Activated CD4-positive, alpha-beta T cell treated with anti-CD3 and anti-CD28 coated beads for 36 hours (primary cell): ENCODE measurements at regions not wholly inside any gene's neighbourhood (a gene's known extent, or its start where the extent isn't known, plus 50 kb on each side); places are given as distances from the start of the nearest gene placed in this dataset.

ENCODE experiments used
- ATAC-seq: fragments of 200-7000 bp; cut with Tn5 transposase; one replicate; pipeline ENCODE4 v1.10.0; 2021; ENCODE audit warnings: mild to moderate bottlenecking, moderate library complexity
- CTCF ChIA-PET: fragments of 350-600 bp; sonication (Branson Sonifier 250); formaldehyde crosslinking; loops from one replicate; lab custom pipeline; 2021; ENCODE audit warnings: antibody characterized with exemption; lab: Charles Lee
- POLR2A ChIA-PET: fragments of 350-600 bp; sonication (Branson Sonifier 250); formaldehyde crosslinking; loops from one replicate; lab custom pipeline; 2021; ENCODE audit warnings: antibody characterized with exemption, inconsistent platforms; lab: Charles Lee
- DNase-seq: peaks from one replicate; pipeline ENCODE4 v3.0.0-alpha.2; 2020
- H3K27ac Mint-ChIP-seq: one replicate; pipeline ENCODE4 v1.8.0; 2021; ENCODE audit warnings: mixed read lengths
- H3K27me3 Mint-ChIP-seq: one replicate; pipeline ENCODE4 v1.8.0; 2021; ENCODE audit warnings: mixed read lengths
- H3K36me3 Mint-ChIP-seq: one replicate; pipeline ENCODE4 v1.8.0; 2021; ENCODE audit warnings: low read depth, mixed read lengths
- H3K4me1 Mint-ChIP-seq: one replicate; pipeline ENCODE4 v1.8.0; 2021; ENCODE audit warnings: mixed read lengths
- H3K4me3 Mint-ChIP-seq: one replicate; pipeline ENCODE4 v1.8.0; 2021; ENCODE audit warnings: mild to moderate bottlenecking, moderate library complexity, mixed read lengths
- H3K9me3 Mint-ChIP-seq: one replicate; pipeline ENCODE4 v1.8.0; 2021; ENCODE audit warnings: low read depth, mixed read lengths
- intact Hi-C, 2 experiments: fragments of 100-400 bp; cut with DNase I in 1 of 2; cut with micrococcal nuclease in 1 of 2; formaldehyde crosslinking; loops; one replicate each; pipeline versions ENCODE4 v1.14.2 to v1.15.1; 2022 to 2024; cut with DNase I, micrococcal nuclease

DNA sequence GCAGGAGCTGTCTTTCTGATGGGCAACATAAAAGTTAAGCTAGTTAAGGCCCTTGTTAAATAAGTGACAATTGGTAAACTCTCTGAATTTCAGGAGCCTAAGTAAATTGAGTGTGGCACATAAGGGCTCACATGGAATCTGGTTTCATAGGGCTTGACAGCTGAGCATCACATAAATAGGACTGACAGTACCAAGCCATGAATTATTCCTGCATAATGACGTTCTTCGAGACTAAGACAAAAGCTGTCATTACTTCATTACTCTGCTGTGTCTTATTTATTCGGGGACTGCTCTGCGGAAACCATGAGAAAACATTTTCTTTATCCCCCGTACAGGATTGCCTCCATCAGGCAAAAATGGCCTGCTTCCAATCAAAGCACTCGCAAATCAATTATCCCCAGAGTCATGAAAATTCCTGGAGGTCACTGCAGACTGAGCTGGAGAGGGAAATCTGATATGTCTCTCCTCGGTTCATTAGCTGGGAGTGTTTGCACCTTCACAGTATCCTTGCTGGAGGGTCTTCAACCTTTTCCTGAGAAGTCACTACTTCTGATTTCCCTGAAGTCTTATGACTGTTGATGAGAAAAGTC, 311.4 kb downstream of the CDH26 start:
- Mint-ChIP-seq H3K4me1 (peaks cover 33% of the 10 kb centered on the region), H3K36me3 (no peaks in the 10 kb centered on the region), H3K27ac (no peak overlapping the region), H3K9me3 (no peaks in the 10 kb centered on the region), H3K27me3 (peaks cover 4% of the 10 kb centered on the region), H3K4me3 (no peak overlapping the region)
- ChIA-PET CTCF (interaction anchor here (0.6 kb wide), 1 partner anchor 60 kb away, joined by 4 read pairs; no protein-coding TSS in a partner anchor), POLR2A (no interaction called here)
- intact Hi-C loops: no loop called here
- no peak for ATAC-seq
- DNase-seq: no peak

DNA sequence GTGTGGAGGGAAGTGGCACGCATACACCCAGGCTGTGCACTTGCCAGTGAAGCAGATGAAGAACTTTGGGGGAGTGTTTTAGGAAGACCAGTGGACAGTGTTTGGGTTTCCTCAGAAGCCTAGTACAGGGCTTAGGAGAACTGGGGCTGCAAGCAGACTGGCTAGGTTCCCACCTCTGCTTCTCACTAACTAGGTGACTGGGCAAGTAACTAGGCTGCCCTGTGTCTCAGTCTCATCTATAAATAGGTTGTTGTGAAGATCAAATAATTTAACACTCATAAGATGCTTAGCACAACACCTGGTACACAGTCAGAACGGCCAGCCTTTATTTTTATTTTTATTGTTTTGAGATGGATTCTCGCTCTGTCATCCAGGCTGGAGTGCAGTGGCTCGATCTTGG, 312.1 kb downstream of the CDH26 start:
- H3K4me1 Mint-ChIP-seq: peaks cover 29% of the 10 kb centered on the region
- H3K9me3 Mint-ChIP-seq: no peaks in the 10 kb centered on the region
- no peak overlapping the region for H3K27ac Mint-ChIP-seq
- ChIA-PET POLR2A (no interaction called here), CTCF (interaction anchor here (0.6 kb wide), 1 partner anchor 59 kb away, joined by 4 read pairs; no protein-coding TSS in a partner anchor)
- no peak overlapping the region for H3K4me3 Mint-ChIP-seq
- no peaks in the 10 kb centered on the region for H3K36me3 Mint-ChIP-seq
- DNase-seq: no peak
- intact Hi-C loops: no loop called here
- ATAC-seq: no peak
- H3K27me3 Mint-ChIP-seq: peaks cover 4% of the 10 kb centered on the region

DNA sequence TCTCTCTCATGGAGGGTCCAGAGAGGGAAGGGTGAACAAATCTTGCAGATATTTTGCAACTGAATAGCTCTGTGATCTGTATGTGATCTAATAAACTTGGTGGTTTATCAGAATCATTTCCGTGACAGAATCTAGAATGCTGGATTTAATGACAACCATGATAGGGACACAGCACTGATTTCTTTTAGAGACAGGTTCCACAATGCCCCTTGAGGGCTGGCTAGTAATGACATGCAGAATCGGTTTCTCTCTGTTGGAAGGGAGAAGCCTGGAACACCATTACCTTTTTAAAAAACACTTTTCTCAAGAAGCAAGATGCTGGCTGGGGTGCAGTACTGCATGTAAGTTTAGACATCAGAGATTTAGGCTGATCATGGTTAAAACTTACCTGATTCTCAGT, 313.4 kb downstream of the CDH26 start:
- Mint-ChIP-seq H3K27ac (no peak overlapping the region), H3K4me3 (no peak overlapping the region), H3K9me3 (no peaks in the 10 kb centered on the region), H3K36me3 (no peaks in the 10 kb centered on the region), H3K27me3 (peaks cover 4% of the 10 kb centered on the region), H3K4me1 (peaks cover 17% of the 10 kb centered on the region)
- intact Hi-C loops: no loop called here
- ChIA-PET POLR2A (no interaction called here), CTCF (interaction anchor here (0.8 to 2.2 kb wide), 2 partner anchors 8 to 327 kb away, joined by 3 to 7 read pairs; no protein-coding TSS in a partner anchor)
- ATAC-seq (no peak), DNase-seq (no peak)

DNA sequence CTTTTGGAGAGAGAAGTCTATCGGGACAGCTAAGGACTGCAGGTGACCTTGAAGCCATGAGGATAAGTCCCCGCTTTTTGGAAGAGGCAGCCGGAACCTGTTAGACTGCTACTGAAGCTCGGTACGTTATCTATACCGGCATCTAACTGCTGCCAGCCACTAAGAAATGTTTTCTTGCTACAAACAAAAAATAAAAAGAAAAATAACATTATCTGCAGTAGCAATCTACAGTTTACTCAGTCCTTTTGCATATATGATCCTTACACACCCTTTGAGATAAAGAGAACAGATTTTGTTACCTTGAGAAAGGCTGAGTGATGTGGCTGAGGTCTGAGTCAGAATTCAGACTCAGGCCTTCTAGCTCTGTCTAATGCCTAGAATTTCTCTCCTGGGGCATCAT, 314.6 kb downstream of the CDH26 start:
- Mint-ChIP-seq H3K36me3 (no peaks in the 10 kb centered on the region), H3K9me3 (no peaks in the 10 kb centered on the region), H3K27ac (no peak overlapping the region), H3K4me3 (no peak overlapping the region), H3K4me1 (peaks cover 17% of the 10 kb centered on the region), H3K27me3 (peaks cover 4% of the 10 kb centered on the region)
- DNase-seq: no peak
- ATAC-seq: no peak
- intact Hi-C loops: no loop called here
- CTCF ChIA-PET: interaction anchor here (2.2 kb wide), 1 partner anchor 10 kb away, joined by 7 read pairs; no protein-coding TSS in a partner anchor
- POLR2A ChIA-PET: no interaction called here

DNA sequence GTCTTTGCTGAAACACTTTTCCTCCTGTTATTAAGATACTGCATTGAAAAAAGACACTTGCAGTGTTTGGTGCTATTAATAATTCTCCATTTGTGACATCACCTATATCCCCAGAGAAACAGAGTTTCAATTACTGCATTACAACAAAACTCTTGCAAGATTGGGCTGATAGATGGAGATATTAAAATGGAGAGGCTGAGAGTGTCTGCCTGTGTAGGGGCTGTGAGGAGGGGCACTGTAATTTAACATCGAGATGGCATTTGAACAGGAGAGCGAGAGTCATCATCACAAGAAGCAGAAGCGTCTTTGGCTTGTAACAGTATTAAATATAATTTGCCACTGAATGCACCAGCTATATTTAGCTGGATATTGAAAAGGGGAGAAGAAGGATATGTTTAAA, 316.5 kb downstream of the CDH26 start:
- intact Hi-C loops: no loop called here
- no peaks in the 10 kb centered on the region for H3K36me3 Mint-ChIP-seq
- CTCF ChIA-PET: interaction anchor here (1.3 kb wide), 1 partner anchor 12 kb away, joined by 5 read pairs; no protein-coding TSS in a partner anchor
- peaks cover 17% of the 10 kb centered on the region for H3K4me1 Mint-ChIP-seq
- H3K4me3 Mint-ChIP-seq: no peak overlapping the region
- H3K27ac Mint-ChIP-seq: no peak overlapping the region
- H3K27me3 Mint-ChIP-seq: peaks cover 4% of the 10 kb centered on the region
- POLR2A ChIA-PET: no interaction called here
- DNase-seq (no peak), ATAC-seq (no peak)
- H3K9me3 Mint-ChIP-seq: no peaks in the 10 kb centered on the region

DNA sequence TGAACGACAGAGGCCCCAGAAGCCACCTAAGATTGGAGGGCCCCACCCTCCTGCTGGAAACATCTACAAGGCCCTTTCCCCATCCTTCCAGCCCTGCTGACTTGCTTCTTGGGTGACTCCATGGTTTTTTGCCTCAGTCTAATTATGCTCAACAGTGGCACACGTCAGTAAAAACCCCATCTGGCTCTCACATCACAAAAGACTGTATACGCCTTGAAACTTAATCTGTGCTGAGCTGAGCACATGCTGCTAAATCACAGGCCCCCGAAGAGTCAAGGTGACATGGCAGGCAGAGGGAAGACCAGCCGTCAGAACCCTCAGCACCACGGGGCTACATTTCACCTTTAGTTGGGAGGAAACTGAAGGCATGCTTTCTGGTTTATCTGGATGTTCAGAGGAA, 323.1 kb downstream of the CDH26 start:
- CTCF ChIA-PET: no interaction called here
- intact Hi-C loops: no loop called here
- Mint-ChIP-seq H3K4me3 (no peak overlapping the region), H3K4me1 (no peaks in the 10 kb centered on the region), H3K27ac (no peak overlapping the region), H3K27me3 (no peaks in the 10 kb centered on the region), H3K9me3 (peaks cover 7% of the 10 kb centered on the region), H3K36me3 (peaks cover 5% of the 10 kb centered on the region)
- ATAC-seq (no peak), DNase-seq (no peak)
- POLR2A ChIA-PET: no interaction called here

DNA sequence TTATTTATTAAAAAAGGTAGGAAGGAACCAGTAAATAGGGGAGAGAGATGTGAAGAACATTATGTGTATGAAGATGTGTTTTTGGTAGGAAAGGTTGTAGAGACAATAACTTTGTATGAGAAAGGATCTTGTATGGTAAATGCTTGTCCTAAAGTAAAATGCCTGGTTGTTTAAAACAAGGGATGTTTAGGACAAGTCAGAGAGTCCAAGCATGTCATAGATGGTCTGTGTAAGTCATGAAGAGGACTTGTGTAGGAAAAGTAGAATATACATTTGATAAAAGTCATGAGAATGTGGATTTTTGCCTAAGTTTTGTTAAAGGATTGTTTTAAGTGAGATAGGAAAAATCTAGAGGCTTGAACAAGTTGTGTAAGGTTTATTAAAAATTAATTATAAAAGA, 325.1 kb downstream of the CDH26 start:
- Mint-ChIP-seq H3K27ac (no peak overlapping the region), H3K4me3 (no peak overlapping the region), H3K9me3 (peaks cover 8% of the 10 kb centered on the region), H3K36me3 (peaks cover 8% of the 10 kb centered on the region), H3K4me1 (no peaks in the 10 kb centered on the region), H3K27me3 (no peaks in the 10 kb centered on the region)
- ATAC-seq (no peak), DNase-seq (no peak)
- ChIA-PET CTCF (no interaction called here), POLR2A (no interaction called here)
- intact Hi-C loops: no loop called here

DNA sequence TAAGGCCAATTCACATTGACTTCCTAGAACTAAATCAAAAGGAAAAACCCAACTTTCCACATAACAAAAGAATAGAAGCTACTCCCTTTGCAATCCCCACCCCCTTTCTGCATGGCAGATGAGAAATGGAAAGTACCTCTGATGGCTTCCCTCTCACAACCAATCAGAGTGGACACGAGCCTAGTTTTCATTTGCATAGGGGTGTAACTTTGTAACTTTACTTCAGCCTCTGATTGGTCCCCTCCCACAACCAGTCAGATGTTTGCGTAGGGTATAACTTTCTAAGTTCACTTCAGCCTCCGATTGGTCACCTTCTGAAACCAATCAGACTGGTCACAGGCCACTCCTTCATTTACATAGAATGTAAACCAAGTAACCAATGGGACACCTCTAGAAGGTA, 328.5 kb downstream of the CDH26 start:
- peaks cover 24% of the 10 kb centered on the region for H3K9me3 Mint-ChIP-seq
- ATAC-seq (no peak), DNase-seq (no peak)
- no peaks in the 10 kb centered on the region for H3K27me3 Mint-ChIP-seq
- intact Hi-C loops: no loop called here
- peaks cover 11% of the 10 kb centered on the region for H3K36me3 Mint-ChIP-seq
- no peak overlapping the region for H3K27ac Mint-ChIP-seq
- no peak overlapping the region for H3K4me3 Mint-ChIP-seq
- POLR2A ChIA-PET: no interaction called here
- CTCF ChIA-PET: interaction anchor here (1.7 kb wide), 1 partner anchor 24 kb away, joined by 3 read pairs; no protein-coding TSS in a partner anchor
- no peaks in the 10 kb centered on the region for H3K4me1 Mint-ChIP-seq

DNA sequence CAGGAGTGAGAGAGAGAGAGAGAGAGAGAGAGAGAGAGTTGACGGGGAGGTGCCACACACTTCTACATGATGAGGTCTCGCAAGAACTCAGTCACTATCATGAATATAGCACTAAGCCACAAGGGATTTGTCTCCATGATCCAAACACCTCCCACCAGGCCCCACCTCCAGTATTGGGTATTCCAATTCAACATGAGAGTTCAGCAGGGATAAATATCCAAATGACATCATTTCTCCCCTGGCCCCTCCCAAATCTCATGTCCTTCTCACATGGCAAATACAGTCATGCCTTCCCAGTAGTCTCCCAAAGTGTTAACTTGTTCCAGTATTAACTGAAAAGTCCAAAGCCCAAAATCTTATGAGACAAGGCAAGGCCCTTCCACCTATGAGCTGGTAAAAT, 330.7 kb downstream of the CDH26 start:
- ChIA-PET CTCF (no interaction called here), POLR2A (no interaction called here)
- peaks cover 20% of the 10 kb centered on the region for H3K9me3 Mint-ChIP-seq
- no peak overlapping the region for H3K27ac Mint-ChIP-seq
- ATAC-seq (no peak), DNase-seq (no peak)
- no peak overlapping the region for H3K4me3 Mint-ChIP-seq
- H3K36me3 Mint-ChIP-seq: peaks cover 7% of the 10 kb centered on the region
- intact Hi-C loops: no loop called here
- no peaks in the 10 kb centered on the region for H3K27me3 Mint-ChIP-seq
- no peaks in the 10 kb centered on the region for H3K4me1 Mint-ChIP-seq

DNA sequence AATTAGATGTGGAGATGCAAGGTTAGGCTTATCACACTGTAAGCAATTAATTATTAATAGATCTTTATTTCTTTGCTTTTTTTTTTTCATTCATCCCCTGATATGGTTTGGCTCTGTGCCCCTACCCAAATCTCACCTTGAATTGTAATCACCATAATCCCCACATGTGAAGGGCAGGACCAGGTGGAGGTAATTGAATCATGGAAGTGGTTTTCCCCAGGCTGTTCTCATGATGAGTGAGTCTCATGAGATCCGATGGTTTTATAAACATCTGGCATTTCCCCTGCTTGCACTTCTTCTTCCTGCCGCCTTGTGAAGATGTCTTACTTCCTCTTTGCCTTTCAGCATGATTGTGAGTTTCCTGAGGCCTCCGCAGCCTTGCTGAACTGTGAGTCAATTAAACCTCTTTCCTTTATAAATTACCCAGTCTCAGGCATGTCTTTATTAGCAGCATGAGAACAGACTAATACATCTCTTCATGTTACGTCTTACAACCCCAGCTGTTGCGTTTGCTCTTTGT, 333.8 kb downstream of the CDH26 start:
- DNase-seq (no peak), ATAC-seq (no peak)
- no peak overlapping the region for H3K4me3 Mint-ChIP-seq
- H3K9me3 Mint-ChIP-seq: peaks cover 17% of the 10 kb centered on the region
- no peaks in the 10 kb centered on the region for H3K27me3 Mint-ChIP-seq
- ChIA-PET POLR2A (no interaction called here), CTCF (no interaction called here)
- H3K4me1 Mint-ChIP-seq: no peaks in the 10 kb centered on the region
- intact Hi-C loops: no loop called here
- H3K36me3 Mint-ChIP-seq: peaks cover 3% of the 10 kb centered on the region
- no peak overlapping the region for H3K27ac Mint-ChIP-seq

DNA sequence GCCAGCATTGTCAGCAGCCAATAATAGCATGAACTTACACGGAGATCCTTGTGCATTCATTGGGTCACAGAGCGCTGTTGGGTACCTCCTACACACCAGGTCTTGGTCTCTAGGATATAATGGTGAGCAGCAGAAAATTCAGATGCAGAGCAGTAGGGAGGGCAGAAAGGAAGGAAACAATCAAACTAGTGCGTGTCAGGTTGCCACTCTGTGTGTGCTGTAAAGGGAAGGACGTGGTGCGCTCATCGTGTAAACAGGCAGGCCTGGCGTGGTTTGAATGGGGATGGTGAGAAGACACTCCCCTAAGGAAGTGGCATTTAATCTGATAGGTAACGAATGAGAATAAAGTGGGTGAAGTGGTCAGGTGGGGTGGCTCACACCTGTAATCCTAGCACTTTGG, 336.4 kb downstream of the CDH26 start:
- Mint-ChIP-seq H3K27me3 (no peaks in the 10 kb centered on the region), H3K9me3 (peaks cover 15% of the 10 kb centered on the region), H3K27ac (no peak overlapping the region), H3K4me1 (no peaks in the 10 kb centered on the region), H3K4me3 (no peak overlapping the region), H3K36me3 (peaks cover 3% of the 10 kb centered on the region)
- ATAC-seq: no peak
- no peak for DNase-seq
- intact Hi-C loops: no loop called here
- CTCF ChIA-PET: no interaction called here
- POLR2A ChIA-PET: no interaction called here

DNA sequence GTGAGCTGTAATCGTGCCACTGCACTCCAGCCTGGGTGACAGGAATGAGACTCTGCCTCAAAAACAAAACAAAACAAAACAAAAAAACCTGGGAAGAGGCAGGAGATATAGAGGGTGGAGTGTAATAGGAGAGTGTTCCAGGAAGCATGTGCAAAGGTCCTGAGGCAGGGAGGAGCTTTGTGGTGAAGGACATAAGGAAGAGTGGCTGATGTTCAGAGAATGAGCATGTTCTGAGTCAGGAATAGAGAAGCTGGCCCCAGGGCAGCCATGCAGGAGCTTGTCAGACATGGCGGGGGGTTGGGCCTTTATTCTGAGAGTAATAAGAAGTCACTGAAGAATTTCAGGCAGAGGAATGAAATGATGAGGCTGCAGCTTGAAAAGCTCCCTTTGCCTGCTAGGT, 337.0 kb downstream of the CDH26 start:
- H3K4me1 Mint-ChIP-seq: no peaks in the 10 kb centered on the region
- intact Hi-C loops: no loop called here
- no peak overlapping the region for H3K27ac Mint-ChIP-seq
- peaks cover under 1% of the 10 kb centered on the region for H3K36me3 Mint-ChIP-seq
- ChIA-PET POLR2A (no interaction called here), CTCF (no interaction called here)
- no peaks in the 10 kb centered on the region for H3K27me3 Mint-ChIP-seq
- DNase-seq (no peak), ATAC-seq (no peak)
- no peak overlapping the region for H3K4me3 Mint-ChIP-seq
- H3K9me3 Mint-ChIP-seq: peaks cover 14% of the 10 kb centered on the region
